ENCODE measurements at regions not wholly inside any gene's neighbourhood (a gene's known extent, or its start where the extent isn't known, plus 50 kb on each side); places are given as distances from the start of the nearest gene placed in this dataset.

DNA sequence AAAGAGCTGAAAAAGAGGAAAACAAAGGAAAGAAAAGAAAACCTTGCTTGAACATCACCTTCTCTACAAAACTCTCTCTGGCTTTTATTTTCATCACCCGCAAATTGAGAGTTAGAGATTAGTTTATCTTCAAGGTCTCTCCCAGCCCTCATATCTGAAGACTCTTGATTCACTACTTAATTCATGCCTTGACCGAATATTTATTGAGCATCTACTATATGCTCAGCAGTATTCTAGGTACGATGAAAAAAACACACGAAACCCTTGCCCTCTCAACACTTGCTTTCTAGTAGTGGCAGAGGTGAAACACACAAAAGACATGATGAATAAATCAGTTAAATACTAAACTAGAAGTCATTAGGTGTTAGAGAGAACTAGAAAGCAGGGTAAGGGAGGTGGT, 150.6 kb upstream of the CADM1 start:
- Mint-ChIP-seq H3K9me3 (no peaks in the 10 kb centered on the region), H3K27ac (ENCODE audit: unreplicated experiment) (no peak overlapping the region), H3K27me3 (ENCODE audit: low read depth) (peaks cover 40% of the 10 kb centered on the region), H3K4me3 (no peak overlapping the region), H3K36me3 (ENCODE audit: low read depth) (no peaks in the 10 kb centered on the region), H3K4me1 (peaks cover 40% of the 10 kb centered on the region)
- TF ChIP-seq, protein P1, sequence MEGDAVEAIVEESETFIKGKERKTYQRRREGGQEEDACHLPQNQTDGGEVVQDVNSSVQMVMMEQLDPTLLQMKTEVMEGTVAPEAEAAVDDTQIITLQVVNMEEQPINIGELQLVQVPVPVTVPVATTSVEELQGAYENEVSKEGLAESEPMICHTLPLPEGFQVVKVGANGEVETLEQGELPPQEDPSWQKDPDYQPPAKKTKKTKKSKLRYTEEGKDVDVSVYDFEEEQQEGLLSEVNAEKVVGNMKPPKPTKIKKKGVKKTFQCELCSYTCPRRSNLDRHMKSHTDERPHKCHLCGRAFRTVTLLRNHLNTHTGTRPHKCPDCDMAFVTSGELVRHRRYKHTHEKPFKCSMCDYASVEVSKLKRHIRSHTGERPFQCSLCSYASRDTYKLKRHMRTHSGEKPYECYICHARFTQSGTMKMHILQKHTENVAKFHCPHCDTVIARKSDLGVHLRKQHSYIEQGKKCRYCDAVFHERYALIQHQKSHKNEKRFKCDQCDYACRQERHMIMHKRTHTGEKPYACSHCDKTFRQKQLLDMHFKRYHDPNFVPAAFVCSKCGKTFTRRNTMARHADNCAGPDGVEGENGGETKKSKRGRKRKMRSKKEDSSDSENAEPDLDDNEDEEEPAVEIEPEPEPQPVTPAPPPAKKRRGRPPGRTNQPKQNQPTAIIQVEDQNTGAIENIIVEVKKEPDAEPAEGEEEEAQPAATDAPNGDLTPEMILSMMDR (conservative IDR thresholded peaks at IDR 0.05) = no peak
- no peak for DNase-seq (ENCODE audit: low read depth, low spot score)

DNA sequence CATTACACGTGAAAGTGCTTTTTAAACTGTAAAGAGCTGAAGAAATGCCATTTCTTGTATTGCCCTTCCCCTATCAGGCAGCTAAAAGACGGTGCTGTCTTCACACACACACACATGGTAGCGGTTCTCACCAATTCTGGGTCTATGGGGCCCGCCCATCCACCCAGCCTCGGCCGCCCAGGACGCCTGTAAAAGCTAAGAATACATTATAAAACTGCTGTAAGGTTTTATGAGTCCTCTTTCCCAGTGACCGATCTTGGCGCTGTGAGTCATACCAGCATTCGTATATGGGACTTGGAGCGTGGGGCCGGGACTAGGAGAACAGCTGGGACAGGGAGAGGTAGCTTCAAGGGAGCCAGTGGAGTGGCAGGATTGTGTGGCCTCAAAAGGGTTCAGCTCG, 149.7 kb upstream of the CADM1 start:
- peaks cover 43% of the 10 kb centered on the region for H3K4me1 Mint-ChIP-seq
- H3K9me3 Mint-ChIP-seq = no peaks in the 10 kb centered on the region
- peak overlapping the region; percentile 28 for H3K27ac Mint-ChIP-seq (ENCODE audit: unreplicated experiment)
- peaks cover 33% of the 10 kb centered on the region for H3K27me3 Mint-ChIP-seq (ENCODE audit: low read depth)
- TF ChIP-seq, protein P1 (conservative IDR thresholded peaks at IDR 0.05) = no peak
- H3K4me3 Mint-ChIP-seq = no peak overlapping the region
- DNase-seq (ENCODE audit: low read depth, low spot score) = no peak
- H3K36me3 Mint-ChIP-seq (ENCODE audit: low read depth) = no peaks in the 10 kb centered on the region

DNA sequence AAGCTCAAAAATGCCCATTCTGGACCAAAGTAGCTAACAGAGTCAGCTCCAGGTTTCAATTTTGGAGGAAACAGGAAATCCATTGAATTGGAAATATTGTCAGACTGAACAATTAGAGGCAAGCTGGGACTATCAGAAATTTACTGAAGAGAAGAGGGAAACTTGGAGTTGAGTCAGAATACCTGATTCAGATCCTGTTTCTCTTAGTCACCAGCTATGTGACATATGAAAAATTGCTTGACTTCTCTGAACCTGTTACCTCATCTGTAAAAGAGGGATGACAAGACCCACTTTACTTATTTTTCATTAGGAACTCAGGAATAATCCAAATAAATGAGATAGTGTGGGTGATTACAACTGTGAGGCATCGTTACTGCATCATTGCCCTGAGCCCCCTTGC, 148.9 kb upstream of the CADM1 start:
- no peaks in the 10 kb centered on the region for H3K9me3 Mint-ChIP-seq
- H3K27ac Mint-ChIP-seq (ENCODE audit: unreplicated experiment) = no peak overlapping the region
- H3K27me3 Mint-ChIP-seq (ENCODE audit: low read depth) = peaks cover 26% of the 10 kb centered on the region
- TF ChIP-seq, protein P1 (conservative IDR thresholded peaks at IDR 0.05) = no peak
- H3K4me1 Mint-ChIP-seq = peaks cover 41% of the 10 kb centered on the region
- no peak for DNase-seq (ENCODE audit: low read depth, low spot score)
- no peaks in the 10 kb centered on the region for H3K36me3 Mint-ChIP-seq (ENCODE audit: low read depth)
- H3K4me3 Mint-ChIP-seq = no peak overlapping the region

DNA sequence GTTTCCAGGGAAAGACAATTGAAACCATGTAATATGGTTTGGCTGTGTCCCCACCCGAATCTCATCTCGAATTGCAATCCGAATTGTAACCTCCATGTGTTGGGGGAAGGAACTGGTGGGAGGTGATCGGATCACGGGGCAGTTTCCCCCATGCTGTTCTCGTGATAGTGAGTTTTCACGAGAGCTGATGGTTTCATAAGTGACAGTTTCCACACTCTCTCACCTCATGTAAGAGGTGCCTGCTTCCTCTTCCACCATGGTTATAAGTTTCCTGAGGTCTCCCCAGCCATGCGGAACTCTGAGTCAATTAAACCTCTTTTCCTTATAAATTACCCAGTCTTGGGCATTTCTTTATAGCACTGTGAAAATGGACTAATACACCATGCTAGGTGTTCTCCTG, 148.3 kb upstream of the CADM1 start:
- no peak for DNase-seq (ENCODE audit: low read depth, low spot score)
- H3K27me3 Mint-ChIP-seq (ENCODE audit: low read depth) = peaks cover 25% of the 10 kb centered on the region
- TF ChIP-seq, protein P1 (conservative IDR thresholded peaks at IDR 0.05) = no peak
- peaks cover 41% of the 10 kb centered on the region for H3K4me1 Mint-ChIP-seq
- H3K4me3 Mint-ChIP-seq = no peak overlapping the region
- H3K27ac Mint-ChIP-seq (ENCODE audit: unreplicated experiment) = no peak overlapping the region
- no peaks in the 10 kb centered on the region for H3K36me3 Mint-ChIP-seq (ENCODE audit: low read depth)
- no peaks in the 10 kb centered on the region for H3K9me3 Mint-ChIP-seq

DNA sequence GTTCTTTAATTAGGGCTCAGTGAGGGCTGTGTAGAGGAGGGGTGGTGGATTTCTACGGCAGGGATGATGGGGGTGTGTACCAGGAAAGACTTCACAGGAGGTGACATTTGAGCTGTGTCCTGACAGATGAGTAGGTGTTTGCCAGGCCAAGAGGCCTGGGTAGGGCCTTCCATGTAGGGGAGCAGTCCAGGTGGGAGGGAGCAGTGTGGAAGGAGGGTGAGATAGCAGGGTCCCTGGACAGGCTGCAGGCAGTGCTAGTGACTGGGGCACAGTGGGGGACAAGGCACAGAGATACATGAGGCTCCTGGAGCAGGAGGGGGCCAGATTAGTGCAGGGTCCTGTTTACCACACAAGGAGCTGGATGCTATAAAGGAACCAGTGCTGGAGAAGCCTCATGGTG, 147.9 kb upstream of the CADM1 start:
- H3K27me3 Mint-ChIP-seq (ENCODE audit: low read depth) = peaks cover 21% of the 10 kb centered on the region
- TF ChIP-seq, protein P1 (conservative IDR thresholded peaks at IDR 0.05) = no peak
- no peaks in the 10 kb centered on the region for H3K9me3 Mint-ChIP-seq
- H3K4me3 Mint-ChIP-seq = no peak overlapping the region
- no peak for DNase-seq (ENCODE audit: low read depth, low spot score)
- H3K36me3 Mint-ChIP-seq (ENCODE audit: low read depth) = no peaks in the 10 kb centered on the region
- peaks cover 41% of the 10 kb centered on the region for H3K4me1 Mint-ChIP-seq
- H3K27ac Mint-ChIP-seq (ENCODE audit: unreplicated experiment) = no peak overlapping the region

DNA sequence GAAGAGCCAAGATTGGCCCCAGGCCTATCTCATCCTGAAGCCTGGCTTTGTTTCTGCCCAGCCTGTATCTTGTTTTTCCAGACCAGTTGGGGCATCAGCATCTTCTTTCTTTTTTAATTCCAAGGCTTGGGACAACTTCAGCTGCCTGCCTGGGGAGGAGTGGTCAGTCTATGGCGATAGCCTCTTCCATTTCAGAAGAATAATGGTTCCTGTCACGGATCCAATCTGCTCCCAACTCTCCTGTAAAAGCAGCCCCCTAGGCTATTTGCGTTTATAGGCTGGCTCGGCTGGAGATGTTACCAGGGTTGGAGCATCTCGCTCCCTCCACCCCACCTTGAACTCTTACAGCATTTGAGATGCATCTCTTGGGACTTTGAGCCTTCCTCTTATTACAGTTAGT, 145.2 kb upstream of the CADM1 start:
- TF ChIP-seq, protein P1 (conservative IDR thresholded peaks at IDR 0.05) = no peak
- no peak overlapping the region for H3K4me3 Mint-ChIP-seq
- no peaks in the 10 kb centered on the region for H3K36me3 Mint-ChIP-seq (ENCODE audit: low read depth)
- no peak overlapping the region for H3K27ac Mint-ChIP-seq (ENCODE audit: unreplicated experiment)
- DNase-seq (ENCODE audit: low read depth, low spot score) = no peak
- no peaks in the 10 kb centered on the region for H3K9me3 Mint-ChIP-seq
- peaks cover 49% of the 10 kb centered on the region for H3K4me1 Mint-ChIP-seq
- H3K27me3 Mint-ChIP-seq (ENCODE audit: low read depth) = peaks cover 2% of the 10 kb centered on the region
